Fibroblast of lung (primary cell): ENCODE measurements at regions not wholly inside any gene's neighbourhood (a gene's known extent, or its start where the extent isn't known, plus 50 kb on each side); places are given as distances from the start of the nearest gene placed in this dataset.

Experiments
- EZH2 ChIP-seq: IDR thresholded peaks from 2 replicates; pipeline ENCODE4 v1.5.1; 2012; ENCODE audit warnings: low read length, control low read depth, mild to moderate bottlenecking; ENCODE audit errors: missing control alignments
- TF ChIP-seq, protein P1 (sequence below), 2 donors: IDR thresholded peaks in 1 of 2; conservative IDR thresholded peaks in 1 of 2; 1 replicate in 1 of 2; 2 replicates in 1 of 2; pipeline ENCODE4 v1.5.1; 2011 to 2012; ENCODE audit warnings: low read length in 2 of 2, control low read depth in 1 of 2, inconsistent platforms in 1 of 2, low read depth in 1 of 2, mild to moderate bottlenecking in 1 of 2

DNA sequence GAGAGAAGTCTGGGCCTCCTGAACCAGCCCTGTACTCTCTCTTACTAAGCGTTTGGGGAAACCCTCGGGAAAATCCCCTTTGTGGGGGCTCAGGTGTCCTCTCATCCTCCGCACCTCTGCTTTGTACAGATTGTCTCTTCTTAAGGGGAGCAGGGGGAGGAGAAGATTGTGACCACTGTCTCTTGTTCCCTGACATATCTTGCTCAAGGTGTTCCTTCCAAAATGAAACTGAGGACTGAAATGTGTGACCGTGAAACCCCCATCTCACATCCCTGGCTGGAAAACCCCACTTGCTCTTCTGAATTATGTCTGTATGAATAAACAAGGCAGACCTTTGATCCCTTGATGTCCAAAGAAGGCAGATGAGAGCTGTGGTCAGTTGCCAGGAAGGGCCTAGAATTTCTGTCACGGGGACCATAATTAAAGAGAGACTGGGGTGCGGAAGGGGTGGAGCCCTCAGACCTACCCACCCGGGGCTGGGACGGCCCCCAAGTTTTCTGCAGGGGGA, 369.8 kb downstream of the AACS start:
- TF ChIP-seq, protein P1, sequence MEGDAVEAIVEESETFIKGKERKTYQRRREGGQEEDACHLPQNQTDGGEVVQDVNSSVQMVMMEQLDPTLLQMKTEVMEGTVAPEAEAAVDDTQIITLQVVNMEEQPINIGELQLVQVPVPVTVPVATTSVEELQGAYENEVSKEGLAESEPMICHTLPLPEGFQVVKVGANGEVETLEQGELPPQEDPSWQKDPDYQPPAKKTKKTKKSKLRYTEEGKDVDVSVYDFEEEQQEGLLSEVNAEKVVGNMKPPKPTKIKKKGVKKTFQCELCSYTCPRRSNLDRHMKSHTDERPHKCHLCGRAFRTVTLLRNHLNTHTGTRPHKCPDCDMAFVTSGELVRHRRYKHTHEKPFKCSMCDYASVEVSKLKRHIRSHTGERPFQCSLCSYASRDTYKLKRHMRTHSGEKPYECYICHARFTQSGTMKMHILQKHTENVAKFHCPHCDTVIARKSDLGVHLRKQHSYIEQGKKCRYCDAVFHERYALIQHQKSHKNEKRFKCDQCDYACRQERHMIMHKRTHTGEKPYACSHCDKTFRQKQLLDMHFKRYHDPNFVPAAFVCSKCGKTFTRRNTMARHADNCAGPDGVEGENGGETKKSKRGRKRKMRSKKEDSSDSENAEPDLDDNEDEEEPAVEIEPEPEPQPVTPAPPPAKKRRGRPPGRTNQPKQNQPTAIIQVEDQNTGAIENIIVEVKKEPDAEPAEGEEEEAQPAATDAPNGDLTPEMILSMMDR (conservative IDR thresholded peaks at IDR 0.05 in 1 of 2, IDR thresholded peaks at IDR 0.05 in 1 of 2; ENCODE audit: low read depth in 1 of 2, low read length in 2 of 2): no peak
- TF ChIP-seq EZH2: no peak
